B cell (primary cell): ENCODE measurements at regions not wholly inside any gene's neighbourhood (a gene's known extent, or its start where the extent isn't known, plus 50 kb on each side); places are given as distances from the start of the nearest gene placed in this dataset.

Experiments
- ATAC-seq: fragments of 200-7000 bp; cut with Tn5 transposase; one replicate; pipeline ENCODE4 v1.10.0; 2021; ENCODE audit warnings: low read depth, mild to moderate bottlenecking, moderate number of reproducible peaks, moderate library complexity
- CTCF ChIA-PET: fragments of 350-600 bp; sonication (Branson Sonifier 250); formaldehyde crosslinking; loops from one replicate; lab custom pipeline; 2021; ENCODE audit warnings: antibody characterized with exemption, inconsistent platforms; lab: Charles Lee
- POLR2A ChIA-PET: fragments of 350-600 bp; sonication (Branson Sonifier 250); formaldehyde crosslinking; loops from one replicate; lab custom pipeline; 2021; ENCODE audit warnings: antibody characterized with exemption; lab: Charles Lee
- DNase-seq: peaks from one replicate; pipeline ENCODE4 v3.0.0; 2013
- H2AFZ ChIP-seq: 2 replicates; pipeline ENCODE4 v1.6.1; 2012; ENCODE audit warnings: mild to moderate bottlenecking, low read depth, low read length; ENCODE audit not compliant: insufficient read depth, poor library complexity, severe bottlenecking
- H3K27ac ChIP-seq, 2 donors: 1 replicate in 1 of 2; 2 replicates in 1 of 2; pipeline ENCODE4 v1.5.1; 2012 to 2013; ENCODE audit warnings: low read length in 2 of 2, mild to moderate bottlenecking in 2 of 2, moderate library complexity in 1 of 2
- H3K27me3 ChIP-seq, 4 experiments: fragments of 200-600 bp in 1 of 4; sonication (generic) in 1 of 4; replicated peaks in 1 of 4; 1 replicate in 2 of 4; 2 replicates in 2 of 4; pipeline versions ENCODE4 v1.6.1 to v1.7.0; 2013 to 2016; ENCODE audit warnings: low read length in 3 of 4, mild to moderate bottlenecking in 2 of 4, mixed read lengths in 1 of 4, moderate library complexity in 1 of 4; ENCODE audit not compliant: insufficient read depth in 4 of 4, control insufficient read depth in 3 of 4; ENCODE audit errors: control extremely low read depth in 1 of 4
- H3K36me3 ChIP-seq, 2 experiments: replicated peaks in 1 of 2; 1 replicate in 1 of 2; 2 replicates in 1 of 2; pipeline versions ENCODE4 v1.6.1 to v1.7.1; 2013; ENCODE audit warnings: low read length in 1 of 2; ENCODE audit not compliant: insufficient read depth in 2 of 2, control insufficient read depth in 1 of 2; ENCODE audit errors: control extremely low read depth in 1 of 2, extremely low read depth in 1 of 2
- H3K4me1 ChIP-seq, 2 donors: fragments of 200-600 bp in 1 of 2; sonication (generic) in 1 of 2; 1 replicate in 1 of 2; 2 replicates in 1 of 2; pipeline versions ENCODE4 v1.5.1 to v1.6.1; 2013 to 2017; ENCODE audit warnings: low read length in 2 of 2; ENCODE audit not compliant: control insufficient read depth in 2 of 2, insufficient read depth in 2 of 2
- H3K4me2 ChIP-seq: replicated peaks from 2 replicates; pipeline ENCODE3; 2012; ENCODE audit warnings: mild to moderate bottlenecking, low read depth, low read length; ENCODE audit not compliant: poor library complexity, severe bottlenecking
- H3K4me3 ChIP-seq, 5 experiments: fragments of 200-600 bp in 1 of 5; sonication (generic) in 1 of 5; 1 replicate in 3 of 5; 2 replicates in 2 of 5; pipeline versions ENCODE4 v1.5.1 to v1.7.0; 2011 to 2016; ENCODE audit warnings: low read length in 4 of 5, mild to moderate bottlenecking in 4 of 5, low read depth in 2 of 5, control low read depth in 1 of 5, moderate library complexity in 1 of 5; ENCODE audit not compliant: insufficient read depth in 1 of 5; ENCODE audit errors: control extremely low read depth in 1 of 5, extremely low read depth in 1 of 5
- H3K79me2 ChIP-seq: fragments of 200-600 bp; sonication (generic); one replicate; pipeline ENCODE4 v1.6.0; 2016; ENCODE audit warnings: low read length; ENCODE audit not compliant: control insufficient read depth, insufficient read depth
- H3K9ac ChIP-seq: fragments of 200-600 bp; sonication (generic); 2 replicates; pipeline ENCODE4 v1.6.1; 2017; ENCODE audit warnings: mild to moderate bottlenecking, low read length, moderate library complexity
- H3K9me3 ChIP-seq, 3 donors: one replicate each; pipeline versions ENCODE4 v1.6.1 to v1.7.1; 2013; ENCODE audit warnings: low read length in 2 of 3; ENCODE audit not compliant: control insufficient read depth in 2 of 3, insufficient read depth in 1 of 3; ENCODE audit errors: control extremely low read depth in 1 of 3
- H4K20me1 ChIP-seq: 2 replicates; pipeline ENCODE4 v1.6.0; 2012; ENCODE audit warnings: mild to moderate bottlenecking, low read length; ENCODE audit not compliant: insufficient read depth, control insufficient read depth, poor library complexity, severe bottlenecking
- H3K27ac Mint-ChIP-seq: one replicate; pipeline ENCODE4 v1.8.0; 2021; ENCODE audit warnings: mixed read lengths
- H3K27me3 Mint-ChIP-seq: one replicate; pipeline ENCODE4 v1.8.0; 2021; ENCODE audit warnings: mixed read lengths
- H3K4me1 Mint-ChIP-seq: one replicate; pipeline ENCODE4 v1.8.0; 2021; ENCODE audit warnings: mixed read lengths
- H3K4me3 Mint-ChIP-seq: one replicate; pipeline ENCODE4 v1.8.0; 2021; ENCODE audit warnings: mixed read lengths
- H3K9me3 Mint-ChIP-seq: one replicate; pipeline ENCODE4 v1.8.0; 2022; ENCODE audit warnings: mixed read lengths; ENCODE audit not compliant: insufficient read depth
- EZH2 ChIP-seq: IDR thresholded peaks from 2 replicates; pipeline ENCODE4 v1.6.1; 2012; ENCODE audit warnings: borderline replicate concordance, low read depth, mild to moderate bottlenecking, moderate library complexity, low read length; ENCODE audit not compliant: insufficient read depth, poor library complexity, severe bottlenecking
- WGBS: methylation state at CpG from one replicate; pipeline ENCODE4 v1.1.5; 2013; ENCODE audit warnings: missing lambda C conversion rate; ENCODE audit not compliant: insufficient coverage; 5-methylcytosine and 5-hydroxymethylcytosine counted together
- intact Hi-C: fragments of 100-400 bp; cut with micrococcal nuclease; formaldehyde crosslinking; loops from one replicate; pipeline ENCODE4 v1.10.0; 2022
- TF ChIP-seq, protein P1 (sequence below): fragments of 200-600 bp; IDR thresholded peaks from one replicate; pipeline ENCODE4 v1.8.0; 2022; ENCODE audit warnings: antibody characterized with exemption, mild to moderate bottlenecking

DNA sequence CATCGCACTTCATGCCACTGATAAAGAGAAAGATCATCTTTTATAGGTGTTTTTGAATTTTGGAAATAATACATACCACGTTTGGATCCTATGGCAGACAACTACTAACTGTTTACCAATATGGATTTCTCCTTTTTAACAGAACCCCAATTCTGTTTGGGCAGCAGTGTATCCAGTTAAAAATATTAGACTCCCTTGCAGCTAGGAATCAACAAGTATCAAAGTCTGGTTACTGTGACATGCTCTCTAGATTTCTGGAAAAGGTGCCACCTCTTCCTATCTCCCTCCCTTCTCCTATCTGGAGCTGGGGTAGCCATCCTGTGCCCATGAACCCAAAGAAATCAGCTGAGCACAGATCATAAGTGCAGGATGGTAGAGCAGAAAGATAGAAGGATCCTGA is 54.1 kb upstream of the DTNBP1 start:
- WGBS, result 80% methylated on average over 1 of the region's 2 CpGs
- no peak overlapping the region for H3K27ac ChIP-seq
- H3K9ac ChIP-seq, result no peak overlapping the region
- H3K9me3 ChIP-seq, result peaks cover 0 to 5% (median 0%) of the 10 kb centered on the region in 3 donors
- no peak overlapping the region for H3K27ac Mint-ChIP-seq
- DNase-seq, result no peak
- no peaks in the 10 kb centered on the region for H4K20me1 ChIP-seq
- no peak overlapping the region for H3K4me3 Mint-ChIP-seq
- H3K36me3 ChIP-seq, result no peaks in the 10 kb centered on the region
- no peak for TF ChIP-seq EZH2
- TF ChIP-seq, protein P1, sequence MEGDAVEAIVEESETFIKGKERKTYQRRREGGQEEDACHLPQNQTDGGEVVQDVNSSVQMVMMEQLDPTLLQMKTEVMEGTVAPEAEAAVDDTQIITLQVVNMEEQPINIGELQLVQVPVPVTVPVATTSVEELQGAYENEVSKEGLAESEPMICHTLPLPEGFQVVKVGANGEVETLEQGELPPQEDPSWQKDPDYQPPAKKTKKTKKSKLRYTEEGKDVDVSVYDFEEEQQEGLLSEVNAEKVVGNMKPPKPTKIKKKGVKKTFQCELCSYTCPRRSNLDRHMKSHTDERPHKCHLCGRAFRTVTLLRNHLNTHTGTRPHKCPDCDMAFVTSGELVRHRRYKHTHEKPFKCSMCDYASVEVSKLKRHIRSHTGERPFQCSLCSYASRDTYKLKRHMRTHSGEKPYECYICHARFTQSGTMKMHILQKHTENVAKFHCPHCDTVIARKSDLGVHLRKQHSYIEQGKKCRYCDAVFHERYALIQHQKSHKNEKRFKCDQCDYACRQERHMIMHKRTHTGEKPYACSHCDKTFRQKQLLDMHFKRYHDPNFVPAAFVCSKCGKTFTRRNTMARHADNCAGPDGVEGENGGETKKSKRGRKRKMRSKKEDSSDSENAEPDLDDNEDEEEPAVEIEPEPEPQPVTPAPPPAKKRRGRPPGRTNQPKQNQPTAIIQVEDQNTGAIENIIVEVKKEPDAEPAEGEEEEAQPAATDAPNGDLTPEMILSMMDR, result no peak
- H3K27me3 Mint-ChIP-seq, result peaks cover 9% of the 10 kb centered on the region
- H3K4me1 ChIP-seq, result no peaks in the 10 kb centered on the region
- no peak overlapping the region for H3K4me2 ChIP-seq
- H3K9me3 Mint-ChIP-seq, result peaks cover 2% of the 10 kb centered on the region
- ChIA-PET POLR2A (no interaction called here), CTCF (interaction anchor here (0.8 kb wide), 1 partner anchor 412 kb away, joined by 3 read pairs; the partner anchor contains the start of gene MYLIP)
- no peaks in the 10 kb centered on the region for H3K4me1 Mint-ChIP-seq
- H2AFZ ChIP-seq, result no peak overlapping the region
- intact Hi-C loops, result no loop called here
- no peak for ATAC-seq
- no peaks in the 10 kb centered on the region for H3K79me2 ChIP-seq
- no peak overlapping the region for H3K4me3 ChIP-seq
- H3K27me3 ChIP-seq, result no peaks in the 10 kb centered on the region

DNA sequence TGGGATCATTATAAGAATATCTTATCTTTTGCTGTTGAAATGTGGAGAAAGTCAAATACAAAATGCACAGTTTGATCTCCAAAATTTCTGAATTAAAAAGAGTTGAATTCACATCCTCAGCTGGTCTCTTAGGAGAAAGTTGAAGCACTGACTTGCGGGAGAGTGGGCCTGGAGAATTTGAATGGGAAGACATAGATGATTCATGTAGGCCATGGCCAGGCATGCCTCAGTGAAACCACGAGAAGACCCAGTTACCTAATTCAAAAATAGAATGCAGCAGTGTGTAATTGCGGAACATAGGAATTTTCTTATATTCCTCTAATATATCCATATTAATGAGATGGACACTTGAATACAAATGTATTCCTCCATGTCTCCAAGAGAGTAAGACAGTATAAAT is 53.0 kb upstream of the DTNBP1 start:
- Histone ChIP-seq H3K4me1 (no peaks in the 10 kb centered on the region), H4K20me1 (no peaks in the 10 kb centered on the region), H2AFZ (no peak overlapping the region), H3K27me3 (no peaks in the 10 kb centered on the region), H3K27ac (no peak overlapping the region), H3K4me3 (no peak overlapping the region), H3K9me3 (peaks cover 0 to 5% (median 0%) of the 10 kb centered on the region in 3 donors), H3K36me3 (no peaks in the 10 kb centered on the region), H3K4me2 (no peak overlapping the region), H3K79me2 (no peaks in the 10 kb centered on the region), H3K9ac (no peak overlapping the region)
- intact Hi-C loops, result no loop called here
- no peak for DNase-seq
- Mint-ChIP-seq H3K4me1 (no peaks in the 10 kb centered on the region), H3K27ac (no peak overlapping the region), H3K27me3 (peaks cover 9% of the 10 kb centered on the region), H3K4me3 (no peak overlapping the region), H3K9me3 (peaks cover 2% of the 10 kb centered on the region)
- ChIA-PET CTCF (no interaction called here), POLR2A (no interaction called here)
- TF ChIP-seq, protein P1, result no peak
- TF ChIP-seq EZH2, result no peak
- WGBS, result no CpG with 5 or more reads among the region's 3 CpGs
- no peak for ATAC-seq
